ENCODE measurements at regions not wholly inside any gene's neighbourhood (a gene's known extent, or its start where the extent isn't known, plus 50 kb on each side); places are given as distances from the start of the nearest gene placed in this dataset.
A peak's percentile ranks its signal among the peaks of the same experiment; 100 is the strongest.

DNA sequence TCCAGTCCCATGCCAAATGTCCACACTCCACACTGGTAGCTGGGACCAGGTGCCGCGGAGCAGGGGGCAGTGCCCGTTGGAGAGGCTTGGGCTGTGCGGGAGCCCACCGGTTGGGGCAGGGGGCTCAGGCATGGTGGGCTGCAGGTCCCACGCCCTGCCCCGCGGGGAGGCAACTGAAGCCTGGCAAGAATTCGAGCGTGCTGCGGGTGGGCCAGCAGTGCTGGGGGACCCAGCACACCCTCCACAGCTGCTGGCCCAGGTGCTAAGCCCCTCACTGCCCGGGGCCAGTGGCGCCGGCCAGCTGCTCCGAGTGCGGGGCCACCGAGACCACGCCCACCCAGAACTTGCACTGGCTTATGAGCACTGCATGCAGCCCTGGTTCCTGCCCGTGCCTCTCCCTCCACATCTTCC is 479.4 kb downstream of the ZNF385D start:
- intact Hi-C loops (cut with DNase I; ENCODE audit: low total_unique reads): no loop called here
- 96 to 100% (median 98%) methylated on average over 6 to 19 of the region's 19 CpGs for WGBS, 5 donors

DNA sequence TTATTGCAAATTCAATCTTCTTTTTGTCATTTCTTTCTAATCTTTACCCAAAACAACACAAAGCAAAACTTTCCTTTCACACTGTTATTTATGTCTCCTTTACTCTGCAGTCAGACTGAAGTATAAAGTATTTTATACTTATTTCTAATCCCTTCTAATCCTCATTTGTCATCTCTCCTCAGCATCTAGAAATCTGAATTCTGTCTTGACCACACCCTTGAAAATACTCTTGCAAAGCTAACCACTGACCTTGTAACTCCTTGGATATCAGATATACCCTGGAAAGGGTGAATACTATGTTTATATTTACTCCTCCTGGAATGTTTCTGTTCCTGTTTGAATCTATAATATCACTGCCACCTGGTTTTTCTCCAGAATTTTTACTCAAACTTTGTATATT is 481.1 kb downstream of the ZNF385D start:
- Histone ChIP-seq H3K36me3 (no peaks in the 10 kb centered on the region), H3K9me3 (peaks cover 0 to 10% (median 4%) of the 10 kb centered on the region in 4 donors), H3K4me3 (no peak overlapping the region), H3K27ac (no peak overlapping the region), H3K4me1 (no peaks in the 10 kb centered on the region), H3K27me3 (no peaks in the 10 kb centered on the region)
- intact Hi-C loops (cut with DNase I; ENCODE audit: low total_unique reads): no loop called here
- TF ChIP-seq POLR2AphosphoS5 (IDR thresholded peaks at IDR 0.05): no peak
- no peak for TF ChIP-seq POLR2A (IDR thresholded peaks at IDR 0.05)
- TF ChIP-seq CTCF (IDR thresholded peaks at IDR 0.05): no peak
- no peak for TF ChIP-seq EP300 (IDR thresholded peaks at IDR 0.05)
- no peak for DNase-seq

More for the DNA sequence above, 479.4 kb downstream of the ZNF385D start:
- no peaks in the 10 kb centered on the region for H3K36me3 ChIP-seq
- peaks cover 0 to 10% (median 4%) of the 10 kb centered on the region in 4 donors for H3K9me3 ChIP-seq
- no peak overlapping the region for H3K27ac ChIP-seq
- no peak overlapping the region for H3K4me3 ChIP-seq
- no peak for TF ChIP-seq POLR2AphosphoS5 (IDR thresholded peaks at IDR 0.05)
- no peak for TF ChIP-seq EP300 (IDR thresholded peaks at IDR 0.05)
- no peaks in the 10 kb centered on the region for H3K27me3 ChIP-seq
- H3K4me1 ChIP-seq: no peaks in the 10 kb centered on the region
- no peak for DNase-seq

GRCh38 chr3:21260507-21260906 is 490.5 kb downstream of the ZNF385D start:
- peaks cover 0 to 31% (median 15%) of the 10 kb centered on the region in 4 donors for H3K4me1 ChIP-seq
- intact Hi-C loops (cut with DNase I; ENCODE audit: low total_unique reads): no loop called here

DNA sequence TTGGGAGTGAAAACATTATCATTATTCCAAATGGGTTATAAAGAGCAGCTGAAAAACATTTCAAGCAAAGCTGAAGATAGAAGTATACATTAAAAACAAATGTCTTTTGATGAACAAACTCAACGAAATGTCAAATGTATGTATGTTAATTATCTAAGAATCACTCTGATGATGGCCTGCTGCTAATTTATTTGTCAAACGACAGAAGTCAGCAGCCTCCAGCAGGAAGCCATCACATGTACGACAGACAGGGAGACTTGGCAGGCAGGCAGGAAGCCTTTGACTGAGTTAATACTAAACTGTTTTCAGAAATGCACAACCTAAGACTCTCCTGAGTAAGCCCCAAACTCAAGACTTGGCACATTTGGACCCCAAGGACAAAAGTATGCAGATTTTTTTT is 491.1 kb downstream of the ZNF385D start:
- TF ChIP-seq POLR2AphosphoS5 (IDR thresholded peaks at IDR 0.05) (no peak), CTCF (IDR thresholded peaks at IDR 0.05) (no peak), POLR2A (IDR thresholded peaks at IDR 0.05) (no peak), EP300 (IDR thresholded peaks at IDR 0.05) (no peak)
- H3K4me3 ChIP-seq: no peak overlapping the region
- H3K4me1 ChIP-seq: peaks cover 0 to 31% (median 15%) of the 10 kb centered on the region in 4 donors
- H3K27me3 ChIP-seq: no peaks in the 10 kb centered on the region
- 16 to 24% (median 19%) methylated on average over 3 of the region's 3 CpGs for WGBS, 5 donors
- no peak overlapping the region for H3K27ac ChIP-seq
- peak in 1 of 2 donors; percentile 36 for DNase-seq
- intact Hi-C loops (cut with DNase I; ENCODE audit: low total_unique reads): no loop called here
- no peaks in the 10 kb centered on the region for H3K36me3 ChIP-seq
- peaks cover 0 to 4% (median 0%) of the 10 kb centered on the region in 4 donors for H3K9me3 ChIP-seq

More at GRCh38 chr3:21260507-21260906, 490.5 kb downstream of the ZNF385D start:
- H3K36me3 ChIP-seq: no peaks in the 10 kb centered on the region
- DNase-seq: no peak
- peaks cover 0 to under 1% (median 0%) of the 10 kb centered on the region in 4 donors for H3K9me3 ChIP-seq
- no peak overlapping the region for H3K27ac ChIP-seq
- no peaks in the 10 kb centered on the region for H3K27me3 ChIP-seq
- no peak overlapping the region for H3K4me3 ChIP-seq
- WGBS, 5 donors: 59 to 76% (median 71%) methylated on average over 5 of the region's 5 CpGs
- TF ChIP-seq POLR2AphosphoS5 (IDR thresholded peaks at IDR 0.05): no peak
- TF ChIP-seq POLR2A (IDR thresholded peaks at IDR 0.05): no peak
- TF ChIP-seq EP300 (IDR thresholded peaks at IDR 0.05): no peak
- TF ChIP-seq CTCF (IDR thresholded peaks at IDR 0.05): no peak

GRCh38 chr3:21256932-21257331 is 494.1 kb downstream of the ZNF385D start:
- TF ChIP-seq POLR2A (IDR thresholded peaks at IDR 0.05) (no peak), POLR2AphosphoS5 (IDR thresholded peaks at IDR 0.05) (peak in 2 of 3 donors; percentile 26 to 36), CTCF (IDR thresholded peaks at IDR 0.05) (no peak)
- Histone ChIP-seq H3K4me3 (no peak overlapping the region), H3K4me1 (peaks cover 0 to 31% (median 15%) of the 10 kb centered on the region in 4 donors), H3K27ac (peak overlapping the region in 2 of 5 donors; percentile 55 to 64), H3K27me3 (no peaks in the 10 kb centered on the region), H3K36me3 (no peaks in the 10 kb centered on the region), H3K9me3 (peaks cover 0 to 4% (median 0%) of the 10 kb centered on the region in 4 donors)
- 15 to 41% (median 19%) methylated on average over 1 of the region's 1 CpG for WGBS, 5 donors
- peak; percentile 69 to 77 for DNase-seq
- intact Hi-C loops (cut with DNase I; ENCODE audit: low total_unique reads): no loop called here
